ENCODE measurements at regions not wholly inside any gene's neighbourhood (a gene's known extent, or its start where the extent isn't known, plus 50 kb on each side); places are given as distances from the start of the nearest gene placed in this dataset.

DNA sequence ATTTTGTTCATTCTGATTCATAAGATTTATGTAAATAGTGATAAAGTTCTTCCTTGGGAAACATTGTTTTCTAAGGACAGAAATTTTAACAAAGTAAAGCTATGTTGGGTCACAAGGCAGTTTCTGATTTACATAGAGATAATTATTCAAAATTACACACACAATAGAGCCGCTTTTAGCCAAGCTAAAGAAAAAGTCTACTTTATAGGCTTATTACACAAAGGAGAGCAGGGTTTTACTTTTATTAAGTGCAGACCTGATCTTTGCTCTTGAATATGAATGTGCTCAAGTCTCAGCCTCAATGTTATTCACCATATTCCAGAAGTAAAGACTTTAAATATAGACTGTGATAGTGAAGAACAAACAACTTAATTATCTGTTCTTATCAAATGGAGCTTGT is 787.8 kb upstream of the LINC00305 start:
- H3K4me3 ChIP-seq (ENCODE audit: low read depth, low read length): no peak overlapping the region
- no peaks in the 10 kb centered on the region for H3K27me3 ChIP-seq (ENCODE audit: control insufficient read depth, insufficient read depth, low read length)
- no peak for DNase-seq (ENCODE audit: low read depth, low spot score)
- H3K27ac ChIP-seq (ENCODE audit: low read depth, low read length): no peak overlapping the region
- ChIA-PET POLR2A (no interaction called here), CTCF (no interaction called here)
- peaks cover 3% of the 10 kb centered on the region; the same call in 1 of the 2 replicates for H3K9me3 ChIP-seq (ENCODE audit: control insufficient read depth, insufficient read depth, low read length)
- no peak for TF ChIP-seq CTCF (IDR thresholded peaks at IDR 0.05; ENCODE audit: low read depth, low read length)

GRCh38 chr18:64929036-64929435 is 780.1 kb upstream of the LINC00305 start:
- Histone ChIP-seq H3K27me3 (ENCODE audit: control insufficient read depth, insufficient read depth, low read length) (no peaks in the 10 kb centered on the region), H3K9me3 (ENCODE audit: control insufficient read depth, insufficient read depth, low read length) (peaks cover 7% of the 10 kb centered on the region), H3K27ac (ENCODE audit: low read depth, low read length) (no peak overlapping the region), H3K4me3 (ENCODE audit: low read depth, low read length) (no peak overlapping the region)
- CTCF ChIA-PET: no interaction called here
- no peak for TF ChIP-seq CTCF (IDR thresholded peaks at IDR 0.05; ENCODE audit: low read depth, low read length)
- POLR2A ChIA-PET: no interaction called here
- DNase-seq (ENCODE audit: low read depth, low spot score): no peak

- TF ChIP-seq CTCF (IDR thresholded peaks at IDR 0.05; ENCODE audit: low read depth, low read length): no peak
- H3K27me3 ChIP-seq (ENCODE audit: control insufficient read depth, insufficient read depth, low read length): no peaks in the 10 kb centered on the region
- peaks cover 10% of the 10 kb centered on the region for H3K9me3 ChIP-seq (ENCODE audit: control insufficient read depth, insufficient read depth, low read length)
- H3K27ac ChIP-seq (ENCODE audit: low read depth, low read length): no peak overlapping the region
- CTCF ChIA-PET: no interaction called here
- DNase-seq (ENCODE audit: low read depth, low spot score): no peak
- POLR2A ChIA-PET: no interaction called here
- H3K4me3 ChIP-seq (ENCODE audit: low read depth, low read length): no peak overlapping the region
Measured at GRCh38 chr18:64919971-64920570, 771.2 kb upstream of the LINC00305 start.

DNA sequence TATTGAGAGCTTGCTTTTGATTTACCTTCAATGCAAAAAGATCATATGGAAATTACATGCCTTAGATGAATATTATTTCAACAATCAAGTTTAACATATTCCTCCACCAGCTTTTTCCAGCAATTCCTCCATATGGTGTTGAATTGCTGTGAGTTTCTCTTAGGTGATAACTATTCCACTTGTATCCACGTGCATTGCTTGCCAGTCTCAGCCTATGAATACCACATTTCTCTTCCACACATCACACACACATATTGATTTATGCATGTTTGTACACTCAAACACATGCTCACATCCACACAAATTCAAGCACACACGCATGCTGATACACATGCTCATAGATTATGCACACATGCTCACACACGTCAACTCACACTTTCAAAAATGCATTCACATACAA is 770.0 kb upstream of the LINC00305 start:
- no peak for TF ChIP-seq CTCF (IDR thresholded peaks at IDR 0.05; ENCODE audit: low read depth, low read length)
- CTCF ChIA-PET: no interaction called here
- H3K27me3 ChIP-seq (ENCODE audit: control insufficient read depth, insufficient read depth, low read length): no peaks in the 10 kb centered on the region
- no peak for DNase-seq (ENCODE audit: low read depth, low spot score)
- peaks cover 9% of the 10 kb centered on the region for H3K9me3 ChIP-seq (ENCODE audit: control insufficient read depth, insufficient read depth, low read length)
- POLR2A ChIA-PET: no interaction called here
- H3K4me3 ChIP-seq (ENCODE audit: low read depth, low read length): no peak overlapping the region
- no peak overlapping the region for H3K27ac ChIP-seq (ENCODE audit: low read depth, low read length)

DNA sequence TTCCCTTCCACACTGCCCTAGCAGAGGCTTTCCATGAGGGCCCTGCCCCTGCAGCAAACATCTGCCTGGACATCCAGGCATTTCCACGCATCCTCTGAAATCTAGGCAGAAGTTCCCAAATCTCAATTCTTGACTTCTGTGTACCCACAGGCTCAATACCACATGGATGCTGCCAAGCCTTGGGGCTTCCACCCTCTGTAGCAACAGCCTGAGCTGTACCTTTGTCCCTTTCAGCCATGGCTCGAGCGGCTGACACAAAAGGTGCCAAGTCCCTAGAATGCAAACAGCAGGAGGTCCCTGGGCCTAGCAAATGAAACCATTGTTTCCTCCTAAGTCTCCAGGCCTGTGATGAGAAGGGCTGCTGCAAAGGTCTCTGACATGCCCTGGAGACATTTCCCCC is 744.5 kb upstream of the LINC00305 start:
- POLR2A ChIA-PET: no interaction called here
- DNase-seq (ENCODE audit: low read depth, low spot score): no peak
- Histone ChIP-seq H3K27me3 (ENCODE audit: control insufficient read depth, insufficient read depth, low read length) (no peaks in the 10 kb centered on the region), H3K4me3 (ENCODE audit: low read depth, low read length) (no peak overlapping the region), H3K9me3 (ENCODE audit: control insufficient read depth, insufficient read depth, low read length) (peaks cover 10% of the 10 kb centered on the region), H3K27ac (ENCODE audit: low read depth, low read length) (no peak overlapping the region)
- no peak for TF ChIP-seq CTCF (IDR thresholded peaks at IDR 0.05; ENCODE audit: low read depth, low read length)
- CTCF ChIA-PET: no interaction called here
